Adrenal gland (tissue), 5 donors: ENCODE measurements at regions not wholly inside any gene's neighbourhood (a gene's known extent, or its start where the extent isn't known, plus 50 kb on each side); places are given as distances from the start of the nearest gene placed in this dataset.

Experiments used
- CTCF ChIP-seq, 6 experiments: fragments of 450-650 bp in 4 of 6; fragments of 200-600 bp in 2 of 6; sonication (generic) in 1 of 6; IDR thresholded peaks; 1 replicate in 5 of 6; 2 replicates in 1 of 6; pipeline versions ENCODE4 v1.5.1 to v1.8.0; 2016 to 2021; ENCODE audit warnings: antibody characterized with exemption in 6 of 6, mild to moderate bottlenecking in 2 of 6, moderate library complexity in 1 of 6
- POLR2A ChIP-seq, 2 donors: fragments of 450-650 bp; IDR thresholded peaks; one replicate each; pipeline ENCODE4 v1.6.1; 2017; ENCODE audit warnings: antibody characterized with exemption in 2 of 2, mild to moderate bottlenecking in 2 of 2, moderate library complexity in 1 of 2
- donor health status: DM: no; HTN: no; CAD: no.

DNA sequence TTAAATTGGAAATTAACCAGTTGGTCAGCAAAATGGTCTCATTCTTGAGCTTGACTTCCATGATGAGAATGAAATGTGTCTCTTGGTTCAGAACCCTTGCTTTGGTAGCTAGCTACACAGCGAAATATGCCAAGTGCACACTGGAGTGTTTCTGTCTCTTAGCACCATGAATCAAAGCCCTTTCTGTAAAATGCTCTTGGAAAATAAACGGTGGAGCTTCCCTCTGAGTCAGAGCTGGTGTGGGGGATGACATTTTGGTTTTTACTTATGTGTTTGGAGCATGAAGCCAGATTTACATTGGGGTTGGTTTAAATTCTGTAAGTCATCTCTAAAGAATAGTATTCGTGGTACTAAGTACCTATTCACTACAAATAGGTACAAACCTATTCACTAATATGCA, 85.1 kb upstream of the NANOGP8 start:
- TF ChIP-seq POLR2A (IDR thresholded peaks at IDR 0.05): no peak
- no peak for TF ChIP-seq CTCF (IDR thresholded peaks at IDR 0.05)
